Esophagus squamous epithelium (tissue), 4 donors: ENCODE measurements at regions not wholly inside any gene's neighbourhood (a gene's known extent, or its start where the extent isn't known, plus 50 kb on each side); places are given as distances from the start of the nearest gene placed in this dataset.

Source experiments
- POLR2A ChIP-seq, 4 donors: fragments of 450-650 bp; IDR thresholded peaks; one replicate each; pipeline ENCODE4 v1.6.1; 2017; ENCODE audit warnings: antibody characterized with exemption in 4 of 4, mild to moderate bottlenecking in 4 of 4, moderate library complexity in 3 of 4
- TF ChIP-seq, protein P1 (sequence below), 6 experiments: fragments of 450-650 bp in 4 of 6; fragments of 200-600 bp in 2 of 6; sonication (generic) in 2 of 6; IDR thresholded peaks; one replicate each; pipeline ENCODE4 v1.5.1; 2016 to 2019; ENCODE audit warnings: antibody characterized with exemption in 6 of 6, mild to moderate bottlenecking in 4 of 6, moderate library complexity in 4 of 6

GRCh38 chr13:54805743-54806142, 1777.1 kb downstream of the OLFM4 start:
- TF ChIP-seq POLR2A (IDR thresholded peaks at IDR 0.05): no peak
- TF ChIP-seq, protein P1, sequence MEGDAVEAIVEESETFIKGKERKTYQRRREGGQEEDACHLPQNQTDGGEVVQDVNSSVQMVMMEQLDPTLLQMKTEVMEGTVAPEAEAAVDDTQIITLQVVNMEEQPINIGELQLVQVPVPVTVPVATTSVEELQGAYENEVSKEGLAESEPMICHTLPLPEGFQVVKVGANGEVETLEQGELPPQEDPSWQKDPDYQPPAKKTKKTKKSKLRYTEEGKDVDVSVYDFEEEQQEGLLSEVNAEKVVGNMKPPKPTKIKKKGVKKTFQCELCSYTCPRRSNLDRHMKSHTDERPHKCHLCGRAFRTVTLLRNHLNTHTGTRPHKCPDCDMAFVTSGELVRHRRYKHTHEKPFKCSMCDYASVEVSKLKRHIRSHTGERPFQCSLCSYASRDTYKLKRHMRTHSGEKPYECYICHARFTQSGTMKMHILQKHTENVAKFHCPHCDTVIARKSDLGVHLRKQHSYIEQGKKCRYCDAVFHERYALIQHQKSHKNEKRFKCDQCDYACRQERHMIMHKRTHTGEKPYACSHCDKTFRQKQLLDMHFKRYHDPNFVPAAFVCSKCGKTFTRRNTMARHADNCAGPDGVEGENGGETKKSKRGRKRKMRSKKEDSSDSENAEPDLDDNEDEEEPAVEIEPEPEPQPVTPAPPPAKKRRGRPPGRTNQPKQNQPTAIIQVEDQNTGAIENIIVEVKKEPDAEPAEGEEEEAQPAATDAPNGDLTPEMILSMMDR (IDR thresholded peaks at IDR 0.05): no peak
